HG03280 (cell line): ENCODE measurements at regions not wholly inside any gene's neighbourhood (a gene's known extent, or its start where the extent isn't known, plus 50 kb on each side); places are given as distances from the start of the nearest gene placed in this dataset.
A peak's percentile ranks its signal among the peaks of the same experiment; 100 is the strongest.
"Not testable (repeated sequence)": the region's sequence is repeated elsewhere in the genome, so short reads cannot be mapped to it uniquely, and the experiment has no call there.

Experiments used
- ATAC-seq: cut with Tn5 transposase; IDR thresholded peaks from one replicate; pipeline ENCODE4 v1.9.1; 2021; ENCODE audit warnings: mild to moderate bottlenecking, moderate library complexity; ENCODE audit not compliant: unreplicated experiment

GRCh38 chr5:57659886-57660285 is 177.3 kb upstream of the ACTBL2 start:
- no peak for ATAC-seq

GRCh38 chr5:57658018-57658417 is 175.4 kb upstream of the ACTBL2 start:
- no peak for ATAC-seq

GRCh38 chr5:57655228-57655627 is 172.6 kb upstream of the ACTBL2 start:
- no peak for ATAC-seq

DNA sequence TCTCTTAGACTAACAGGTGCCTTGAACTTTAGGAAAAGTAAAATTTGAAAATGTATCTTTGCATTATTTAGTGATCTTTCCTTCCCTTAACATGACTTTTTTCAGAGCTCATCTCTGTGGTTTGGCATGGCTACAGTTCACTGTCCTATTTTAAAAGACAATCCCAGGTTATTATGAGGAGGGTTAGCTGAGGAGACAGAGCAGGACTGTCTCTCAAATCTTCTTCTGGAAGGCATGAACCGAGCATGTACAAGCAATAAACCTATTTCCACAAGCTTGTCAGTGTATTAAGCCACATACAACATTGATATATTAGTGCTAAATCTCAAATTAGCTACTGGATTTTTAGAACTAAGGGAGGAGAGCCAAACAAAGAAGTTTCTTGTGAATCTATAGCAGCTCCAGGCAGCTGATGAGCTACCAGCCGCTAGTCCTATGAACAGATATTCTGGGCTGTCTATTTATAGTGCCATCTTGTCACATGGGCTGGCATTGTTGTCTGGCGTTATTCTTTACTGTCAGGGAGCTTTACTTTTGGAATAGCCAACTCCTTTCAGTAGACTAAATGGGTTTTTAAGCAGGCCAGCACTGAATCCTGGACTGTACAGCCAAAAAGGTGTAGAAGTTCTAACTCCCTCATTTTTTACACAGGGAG is 171.2 kb upstream of the ACTBL2 start:
- ATAC-seq, result no peak

DNA sequence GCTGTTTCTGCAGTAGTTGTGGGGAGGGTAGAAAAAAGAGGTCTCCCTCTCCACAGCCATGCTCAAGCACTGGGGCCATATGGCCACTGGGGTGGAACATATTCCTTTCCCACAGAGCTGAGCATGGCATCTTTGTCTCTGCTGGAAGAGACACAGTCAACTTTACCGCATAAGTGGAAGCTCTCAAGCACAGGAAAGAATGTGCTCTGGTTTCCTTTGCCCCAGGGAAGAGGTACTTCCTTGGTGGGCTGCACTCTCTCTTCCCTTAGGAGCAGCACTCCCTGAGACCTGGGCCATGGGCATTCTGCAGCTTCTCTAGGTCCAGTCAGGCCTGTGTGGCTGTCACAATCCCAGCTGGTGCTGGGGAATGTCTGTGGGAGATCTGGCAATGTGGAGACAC is 168.5 kb upstream of the ACTBL2 start:
- ATAC-seq, result no peak

DNA sequence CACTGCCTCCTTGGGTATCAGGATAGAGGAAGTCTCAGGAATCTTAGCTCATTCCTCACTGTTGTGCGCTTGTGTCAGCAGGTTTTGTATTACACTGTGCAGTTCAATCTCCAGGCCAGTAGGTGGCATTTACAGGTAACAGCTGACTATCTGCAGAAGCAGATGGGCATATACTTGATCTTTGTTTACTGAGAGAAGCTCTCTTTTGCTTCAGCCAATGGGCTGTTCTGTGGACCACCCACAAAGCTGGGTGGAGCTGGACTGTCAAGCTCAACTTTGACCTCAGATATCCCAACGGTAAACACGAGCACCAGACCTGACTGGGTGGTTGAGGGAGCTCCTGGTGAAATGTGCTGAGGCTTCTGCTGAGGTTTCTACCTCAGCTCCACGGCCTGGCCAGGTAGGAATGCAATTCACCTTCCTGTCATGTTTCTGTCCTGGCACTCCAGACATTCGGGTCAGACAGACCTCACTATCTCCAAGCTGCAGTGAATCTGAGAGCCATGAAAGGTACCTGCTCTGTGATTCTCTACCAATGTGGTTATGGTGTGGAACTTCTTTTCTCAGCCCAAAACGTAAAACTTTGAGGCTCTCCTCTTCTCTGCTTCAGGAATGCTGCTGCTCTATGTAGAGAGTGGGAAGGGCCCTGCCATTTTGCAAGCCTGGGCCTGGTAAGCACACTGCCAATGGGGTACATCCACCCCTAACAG is 167.9 kb upstream of the ACTBL2 start:
- peak; percentile 97 for ATAC-seq

- ATAC-seq, result no peak
These were observed 160.1 kb upstream of the ACTBL2 start for GRCh38 chr5:57642698-57643097.

DNA sequence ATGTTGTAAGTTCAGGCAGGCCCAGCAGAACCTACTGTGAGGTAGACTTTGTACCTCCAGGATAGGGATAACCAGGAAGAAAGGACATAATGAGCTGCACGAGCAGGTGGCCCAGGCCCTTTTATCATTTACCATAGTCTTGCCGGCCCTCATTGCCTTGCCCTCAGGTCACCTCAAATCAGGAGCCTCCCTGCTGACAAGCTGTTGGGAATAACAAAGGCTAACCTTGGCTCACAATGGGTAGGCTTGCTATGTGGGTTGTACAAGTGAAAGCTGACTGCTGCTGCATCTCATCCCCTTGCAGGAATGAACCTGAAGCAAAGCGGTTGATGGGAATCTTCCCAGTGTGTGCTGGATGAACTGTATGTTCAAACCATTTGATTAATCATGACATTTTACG is 159.5 kb upstream of the ACTBL2 start:
- no peak for ATAC-seq

- ATAC-seq, result no peak
These were observed 152.7 kb upstream of the ACTBL2 start for GRCh38 chr5:57635146-57635777.

DNA sequence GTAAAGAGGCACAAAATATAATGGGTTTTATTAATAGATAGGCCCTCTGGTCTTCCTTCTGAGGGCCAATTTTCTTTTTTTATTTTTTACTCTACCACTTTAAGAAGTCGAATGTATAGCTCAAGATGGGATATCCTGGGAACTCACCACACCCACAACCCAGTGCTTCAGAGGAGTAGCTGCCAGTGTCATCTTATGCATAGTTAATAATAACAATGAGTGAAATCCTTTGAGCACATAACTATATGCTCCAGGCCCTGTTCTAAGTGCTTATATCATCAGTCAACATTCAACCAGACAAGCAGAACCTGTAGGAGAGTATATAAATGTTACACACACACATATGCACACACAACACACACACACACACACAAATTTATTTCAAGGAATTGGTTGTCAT is 150.3 kb upstream of the ACTBL2 start:
- no peak for ATAC-seq

- not testable (repeated sequence) for ATAC-seq
These were observed 148.5 kb upstream of the ACTBL2 start for GRCh38 chr5:57631139-57631538.

DNA sequence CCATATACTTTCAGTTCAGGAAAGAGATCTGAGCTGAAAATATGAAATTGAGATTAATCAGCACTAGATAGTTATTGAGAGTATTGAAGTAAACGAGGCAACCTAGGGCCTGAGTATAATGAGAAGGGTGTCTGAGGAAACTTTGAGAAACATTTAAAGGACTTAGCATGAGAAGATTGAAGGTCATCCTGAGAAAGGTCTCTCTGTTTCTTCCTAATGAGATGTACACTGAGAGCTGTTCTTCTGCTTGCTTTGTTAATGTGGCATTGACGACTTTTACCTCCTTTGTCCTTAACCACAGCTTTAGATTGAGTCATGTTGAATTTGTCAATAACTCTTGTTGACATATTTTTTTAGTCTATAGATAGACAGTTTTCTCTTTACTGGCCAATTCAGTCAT is 145.1 kb upstream of the ACTBL2 start:
- ATAC-seq, result no peak

GRCh38 chr5:57626703-57627102 is 144.1 kb upstream of the ACTBL2 start:
- no peak for ATAC-seq

GRCh38 chr5:57621624-57622023 is 139.0 kb upstream of the ACTBL2 start:
- no peak for ATAC-seq

- ATAC-seq, result no peak
These were observed 136.3 kb upstream of the ACTBL2 start for GRCh38 chr5:57618767-57619381.

GRCh38 chr5:57613741-57614140 is 131.1 kb upstream of the ACTBL2 start:
- no peak for ATAC-seq

- no peak for ATAC-seq
These were observed 128.6 kb upstream of the ACTBL2 start for GRCh38 chr5:57611177-57611576.

GRCh38 chr5:57608542-57608941 is 125.9 kb upstream of the ACTBL2 start:
- ATAC-seq, result no peak

DNA sequence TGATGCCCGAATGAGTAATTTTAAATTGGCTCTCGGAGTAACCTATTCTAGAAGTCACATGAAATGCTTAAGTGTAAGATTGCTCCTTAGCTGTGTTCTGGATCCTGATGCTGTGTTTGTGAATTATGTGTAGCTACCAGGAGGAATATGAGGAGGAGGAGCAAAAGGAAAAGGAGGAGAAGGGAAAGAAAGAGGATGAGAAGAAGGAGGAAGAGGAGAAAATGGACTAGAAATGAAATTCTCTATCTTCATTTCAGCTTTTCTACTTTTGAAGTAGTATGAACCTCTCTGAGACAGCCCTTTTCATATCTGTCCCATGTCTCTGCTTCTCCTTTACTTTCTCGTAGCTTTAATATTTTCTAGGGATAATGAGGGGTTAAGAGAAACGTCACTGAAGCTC is 119.4 kb upstream of the ACTBL2 start:
- no peak for ATAC-seq

DNA sequence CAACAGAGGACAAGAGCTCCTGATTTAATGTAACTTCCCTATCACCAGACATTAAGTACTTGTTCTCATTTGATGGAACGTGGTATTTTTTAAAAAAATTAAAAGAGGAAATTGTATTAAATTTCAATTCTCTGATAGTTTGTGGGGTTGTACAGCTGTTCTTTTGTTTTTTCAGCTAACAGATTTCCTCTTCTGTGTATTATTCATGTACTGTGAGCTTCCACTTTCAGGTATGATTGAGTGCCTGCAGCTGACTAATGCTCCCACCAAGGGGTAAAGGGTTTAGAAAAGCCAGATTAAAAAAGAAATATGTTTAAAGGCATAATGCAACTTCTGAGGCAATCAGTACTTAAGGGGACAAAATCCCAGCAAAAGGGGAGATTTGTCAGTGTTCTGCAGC is 117.7 kb upstream of the ACTBL2 start:
- no peak for ATAC-seq

DNA sequence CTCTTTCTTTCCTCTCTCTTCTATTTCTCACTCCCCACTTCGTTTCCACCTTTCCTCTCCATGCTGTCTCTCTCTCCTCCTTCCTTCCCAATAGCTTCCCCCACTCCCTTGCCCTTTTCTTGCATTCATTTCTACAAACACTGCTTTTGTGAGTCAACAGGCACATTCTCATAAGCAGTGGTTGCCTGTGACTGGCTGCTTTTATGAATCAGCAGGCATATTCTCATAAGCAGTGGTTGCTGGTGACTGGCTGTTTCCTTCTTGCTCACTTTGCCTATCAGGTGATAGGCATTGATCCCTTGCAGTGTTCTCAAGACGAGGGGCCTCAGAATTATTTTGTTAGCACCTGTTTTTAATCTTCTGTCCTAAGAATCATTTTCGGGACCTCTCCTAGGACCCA is 116.1 kb upstream of the ACTBL2 start:
- ATAC-seq, result no peak

- no peak for ATAC-seq
These were observed 115.5 kb upstream of the ACTBL2 start for GRCh38 chr5:57598097-57598496.
